ENCODE measurements at regions not wholly inside any gene's neighbourhood (a gene's known extent, or its start where the extent isn't known, plus 50 kb on each side); places are given as distances from the start of the nearest gene placed in this dataset.

- DNase-seq: no peak
These were observed 291.9 kb downstream of the KCNC2 start for GRCh38 chr12:74917743-74918142.

GRCh38 chr12:74918291-74918690, 291.3 kb downstream of the KCNC2 start:
- DNase-seq: no peak

DNA sequence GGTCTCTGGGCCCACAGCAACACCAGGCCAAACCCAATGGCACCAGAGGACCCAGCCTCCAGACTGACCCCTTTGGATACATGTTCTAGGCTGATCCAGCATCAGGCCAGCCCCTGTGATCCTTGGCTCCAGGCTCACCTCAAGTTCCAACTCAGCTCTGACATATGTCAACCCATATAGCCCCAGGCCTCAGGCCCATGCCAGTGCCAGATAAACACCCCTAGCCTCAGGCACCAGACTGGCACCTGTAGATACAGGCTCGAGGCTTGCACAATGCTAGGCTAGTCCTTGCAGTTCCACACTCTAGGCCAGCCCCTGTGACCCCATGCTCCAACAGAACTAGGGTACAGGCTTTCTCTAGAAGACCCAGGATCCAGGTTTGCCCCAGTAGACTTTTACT, 287.5 kb downstream of the KCNC2 start:
- no peak for DNase-seq

- DNase-seq: no peak
These were observed 287.0 kb downstream of the KCNC2 start for GRCh38 chr12:74922642-74923041.

DNA sequence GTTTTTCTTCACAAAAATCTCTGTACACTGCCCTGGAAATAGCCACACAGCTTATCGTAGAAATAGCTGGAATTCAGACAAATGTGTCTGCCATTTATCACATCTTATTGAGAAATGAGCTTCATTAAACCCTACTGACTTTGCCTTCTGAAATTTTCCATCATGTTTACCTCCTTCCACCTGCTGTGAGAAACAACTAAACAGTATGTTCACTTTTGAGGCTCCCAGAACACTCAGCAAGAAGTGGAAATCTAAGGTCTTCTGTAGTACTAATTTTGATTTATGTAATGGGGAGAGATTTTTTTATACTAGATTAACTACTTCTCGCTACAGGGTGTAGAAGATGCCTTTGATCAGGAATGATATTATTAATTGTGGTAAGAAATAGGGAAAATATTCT, 268.0 kb downstream of the KCNC2 start:
- no peak for DNase-seq

DNA sequence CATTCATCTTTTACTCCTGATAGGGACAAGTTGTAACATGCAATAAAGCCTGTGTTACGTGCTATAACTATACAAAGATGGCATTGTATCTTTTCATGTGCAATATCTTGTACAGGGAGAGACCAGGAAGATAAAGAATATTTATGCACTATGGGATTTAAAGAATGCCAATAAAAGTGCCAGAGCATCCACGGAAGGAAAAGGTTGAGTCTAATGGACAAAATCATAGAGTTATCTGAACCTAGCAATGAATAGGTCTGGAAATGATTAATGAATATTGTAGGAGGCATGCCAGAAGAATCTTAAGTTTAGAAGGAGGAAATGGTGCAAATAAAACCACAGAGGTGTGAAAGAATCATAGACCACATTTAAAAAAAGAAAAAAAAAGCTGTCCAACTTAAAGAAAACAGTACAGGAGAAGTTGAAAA, 263.9 kb downstream of the KCNC2 start:
- DNase-seq: no peak

DNA sequence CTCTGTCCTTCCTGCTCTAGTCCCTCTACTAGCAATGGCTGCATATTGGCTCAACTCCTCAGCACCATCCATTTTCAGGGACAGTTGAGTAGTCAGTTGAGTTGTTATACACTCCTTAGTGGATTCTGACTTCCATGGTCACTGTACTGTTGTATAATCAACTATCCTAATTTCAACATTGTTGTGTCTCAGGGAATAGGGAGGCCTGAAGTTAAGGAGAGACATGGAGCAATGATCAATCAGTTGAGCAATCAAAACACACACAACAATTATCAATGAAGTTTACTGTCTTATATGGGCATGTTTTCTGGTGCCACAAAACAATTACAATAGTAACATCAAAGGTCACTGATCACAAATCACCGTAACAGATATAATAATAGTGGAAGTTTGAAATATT, 255.9 kb downstream of the KCNC2 start:
- DNase-seq: no peak

- no peak for DNase-seq
These were observed 252.4 kb downstream of the KCNC2 start for GRCh38 chr12:74957231-74957630.

DNA sequence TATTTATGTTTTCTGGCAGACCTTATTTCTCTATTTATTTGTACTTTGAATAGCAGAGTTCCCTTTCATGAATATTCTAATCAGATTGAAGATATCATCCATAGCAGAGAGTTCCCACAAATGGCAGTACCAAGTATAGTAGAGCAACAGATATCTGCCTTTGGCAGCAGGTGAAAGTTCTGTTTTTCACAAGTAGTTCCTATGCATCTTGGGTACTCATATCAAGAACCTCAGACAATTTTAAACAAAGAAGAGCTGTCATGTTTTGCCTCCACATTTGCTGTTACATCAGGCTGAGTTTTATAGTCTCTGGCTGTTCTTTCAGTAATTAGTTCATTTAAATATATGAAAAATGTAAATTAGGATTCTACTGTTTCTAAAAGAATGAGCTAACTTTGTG, 252.0 kb downstream of the KCNC2 start:
- no peak for DNase-seq

DNA sequence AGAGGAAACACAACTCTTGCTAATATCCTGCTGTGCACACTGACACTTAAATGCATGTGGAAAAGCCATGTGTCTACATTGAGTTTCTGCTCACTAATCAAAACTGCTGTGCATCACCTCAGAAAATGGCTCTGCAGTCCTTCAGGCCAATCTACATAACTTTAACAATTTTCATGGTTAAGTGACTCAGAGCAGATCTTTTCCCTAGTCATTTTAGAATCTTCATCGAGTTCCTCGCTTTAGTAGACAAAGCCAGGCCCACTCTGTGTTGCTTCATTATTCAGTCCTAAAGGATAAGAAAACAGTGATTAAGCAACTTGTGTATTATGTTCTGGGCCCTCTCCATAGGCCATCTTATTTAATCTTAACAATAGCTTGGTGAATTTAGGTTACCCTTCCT, 250.0 kb downstream of the KCNC2 start:
- no peak for DNase-seq

GRCh38 chr12:74963304-74963703, 246.3 kb downstream of the KCNC2 start:
- DNase-seq: no peak

GRCh38 chr12:74963867-74964331, 245.7 kb downstream of the KCNC2 start:
- no peak for DNase-seq

DNA sequence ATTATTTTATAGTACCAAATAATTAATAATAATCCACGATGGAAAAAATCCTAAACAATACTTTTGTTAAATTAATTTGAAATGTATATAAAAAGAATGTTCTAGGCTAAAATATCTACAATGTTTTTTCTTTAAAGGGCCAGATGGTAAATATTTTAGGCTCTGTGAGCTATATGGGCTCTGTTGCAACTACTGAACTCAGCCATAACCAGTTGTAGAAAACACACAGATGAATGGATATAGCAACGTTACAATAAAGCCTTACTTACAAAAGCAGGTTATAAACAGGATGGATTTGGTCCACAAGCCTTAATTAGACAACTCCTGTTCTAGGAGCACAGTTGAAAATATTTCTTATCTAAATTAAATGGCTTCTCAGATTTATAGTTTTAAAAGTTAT, 245.2 kb downstream of the KCNC2 start:
- DNase-seq: no peak

DNA sequence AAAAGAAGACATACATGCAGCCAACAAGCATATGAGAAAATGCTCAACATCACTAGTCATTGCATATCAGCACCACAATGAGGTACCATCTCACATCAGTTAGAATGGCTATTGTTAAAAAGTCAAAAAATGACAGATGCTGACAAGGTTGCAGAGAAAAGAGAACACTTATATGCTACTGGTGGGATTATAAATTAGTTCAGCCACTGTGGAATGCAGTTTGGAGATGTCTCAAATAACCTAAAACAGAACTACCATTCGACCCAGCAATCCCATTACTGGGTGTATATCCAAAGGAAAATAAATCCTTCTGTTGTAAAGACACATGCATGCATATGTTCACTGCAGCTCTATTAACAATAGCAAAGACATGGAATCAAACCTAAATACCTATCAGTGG, 238.4 kb downstream of the KCNC2 start:
- DNase-seq: no peak

DNA sequence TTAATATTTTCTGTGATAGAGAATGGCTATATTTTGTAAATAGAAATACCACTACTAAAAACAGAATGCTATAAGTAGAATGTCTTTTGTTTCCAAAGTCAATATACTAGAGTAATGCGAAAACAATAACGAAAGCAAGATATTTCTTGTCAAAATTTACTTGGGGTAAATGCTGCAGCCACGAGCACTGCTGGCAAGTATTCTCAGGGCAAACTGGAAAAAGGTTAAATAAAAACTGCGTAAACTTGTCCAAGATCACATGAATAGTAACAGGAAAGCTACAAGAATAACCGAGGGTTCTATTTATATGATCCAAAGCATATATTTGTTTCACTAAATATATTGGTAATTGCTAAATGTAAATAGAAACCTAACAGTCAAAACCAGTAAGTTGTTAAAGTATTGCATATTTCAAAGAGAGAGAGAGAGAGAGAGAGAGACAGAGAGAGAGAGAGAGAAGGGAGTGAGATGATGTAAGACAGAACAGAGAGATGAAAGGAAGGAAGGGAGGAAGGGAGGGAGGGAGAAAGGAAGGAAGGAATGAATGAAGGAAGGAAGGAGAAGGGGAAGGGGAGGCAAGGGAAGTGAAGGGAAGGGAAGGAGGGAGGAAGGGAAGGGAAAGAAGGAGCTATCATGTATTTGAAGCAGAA, 231.7 kb downstream of the KCNC2 start:
- no peak for DNase-seq

DNA sequence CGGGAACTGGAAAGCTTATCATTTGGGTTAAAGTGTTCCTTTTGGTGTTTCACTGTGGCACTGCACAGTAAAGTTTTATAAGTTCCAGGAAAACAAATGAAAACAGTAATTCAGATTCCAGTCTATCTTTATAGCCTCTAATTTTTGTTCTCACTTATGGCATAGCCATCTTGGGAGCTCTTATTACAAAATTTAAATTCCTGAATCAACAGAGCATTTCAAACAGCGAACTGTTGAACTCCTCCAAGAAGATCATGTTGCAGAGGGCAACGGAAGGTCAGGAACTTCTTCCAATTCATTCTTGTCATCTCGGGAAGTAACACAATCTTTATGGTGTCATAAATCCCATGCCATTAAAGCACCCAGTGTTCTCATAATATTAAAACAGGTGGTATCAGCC, 229.1 kb downstream of the KCNC2 start:
- no peak for DNase-seq

DNA sequence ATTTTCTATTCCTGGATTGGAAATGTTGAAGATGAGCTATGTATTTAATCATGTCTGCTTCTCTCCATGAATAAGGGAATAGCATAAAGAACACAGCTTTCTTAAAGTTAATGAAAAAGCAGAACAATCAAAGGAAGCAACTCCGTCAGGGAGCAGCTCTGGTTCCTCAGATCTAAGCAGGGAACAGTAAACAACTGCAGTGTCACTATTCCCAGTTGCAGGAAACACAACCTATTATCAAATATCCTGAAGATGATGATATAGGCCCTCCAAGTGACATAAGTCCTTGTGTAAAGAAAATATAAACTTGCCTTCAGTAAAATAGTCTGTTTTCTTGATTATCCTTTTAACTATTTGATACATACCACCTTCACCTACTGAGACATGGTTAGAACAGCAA, 228.1 kb downstream of the KCNC2 start:
- no peak for DNase-seq

GRCh38 chr12:74983917-74984316, 225.7 kb downstream of the KCNC2 start:
- no peak for DNase-seq

DNA sequence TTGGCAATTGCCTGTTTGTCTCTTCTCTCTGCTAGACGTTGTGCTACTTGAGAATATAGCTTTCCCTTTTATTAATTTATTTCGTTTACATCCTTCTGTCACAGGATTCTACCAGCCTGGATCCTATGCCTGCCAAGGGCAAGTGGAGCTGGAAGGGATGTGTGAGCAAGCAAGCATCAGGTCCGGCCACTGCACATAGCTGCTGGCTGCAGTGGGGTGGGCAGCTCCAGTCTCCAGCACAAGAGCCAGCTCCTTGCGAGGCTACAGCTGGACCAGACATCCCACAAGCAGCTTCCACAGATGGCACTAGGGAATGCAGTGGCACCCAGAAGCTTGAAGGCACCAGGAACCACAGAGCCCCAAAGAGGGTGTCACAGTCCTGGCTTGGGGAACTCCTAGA, 225.0 kb downstream of the KCNC2 start:
- no peak for DNase-seq

DNA sequence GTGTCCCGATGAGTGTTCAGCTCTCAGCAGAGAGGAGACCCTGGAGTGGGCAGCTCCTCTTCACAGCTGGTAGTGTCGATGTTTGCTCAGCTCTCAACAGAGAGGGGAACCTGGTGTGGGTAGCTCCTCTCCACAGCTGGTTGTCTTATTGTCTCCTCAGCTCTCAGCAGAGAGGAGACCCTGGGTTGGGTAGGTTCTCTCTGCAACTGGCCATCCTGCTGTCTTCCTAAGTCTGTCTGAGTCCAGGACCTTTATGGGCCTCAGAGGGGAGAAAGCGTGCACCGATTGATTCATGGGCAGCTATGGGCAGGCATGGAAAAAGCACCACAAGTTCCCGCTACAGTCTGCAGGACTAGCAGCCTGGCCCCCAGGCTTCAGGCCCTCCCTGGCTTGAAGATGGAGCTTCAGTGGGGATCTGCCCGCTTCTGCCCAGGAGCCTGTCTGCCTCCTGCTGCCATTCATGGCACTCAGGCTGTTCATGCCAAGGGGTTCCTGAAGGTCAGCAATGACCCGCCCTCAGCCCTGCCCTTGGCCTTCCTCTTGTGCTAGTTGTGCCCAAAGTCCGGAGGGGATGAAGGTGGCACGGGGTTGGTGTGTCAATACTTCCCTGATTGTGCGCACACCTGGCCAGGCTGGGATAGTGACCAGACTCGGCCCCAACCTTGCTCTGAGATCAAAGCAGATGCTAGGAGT, 224.2 kb downstream of the KCNC2 start:
- DNase-seq: no peak

- no peak for DNase-seq
These were observed 223.7 kb downstream of the KCNC2 start for GRCh38 chr12:74985986-74986319.

GRCh38 chr12:74988156-74988555, 221.5 kb downstream of the KCNC2 start:
- no peak for DNase-seq
